Skin of body (tissue), 1 donor: ENCODE measurements at regions not wholly inside any gene's neighbourhood (a gene's known extent, or its start where the extent isn't known, plus 50 kb on each side); places are given as distances from the start of the nearest gene placed in this dataset.
"Not testable (repeated sequence)": the region's sequence is repeated elsewhere in the genome, so short reads cannot be mapped to it uniquely, and the experiment has no call there.

Source experiments
- DNase-seq: peaks from one replicate; lab custom pipeline; 2025; lab: John Stamatoyannopoulos, UW

- DNase-seq: no peak
Measured at GRCh38 chr13:47707414-47707813, 293.7 kb downstream of the SUCLA2 start.

DNA sequence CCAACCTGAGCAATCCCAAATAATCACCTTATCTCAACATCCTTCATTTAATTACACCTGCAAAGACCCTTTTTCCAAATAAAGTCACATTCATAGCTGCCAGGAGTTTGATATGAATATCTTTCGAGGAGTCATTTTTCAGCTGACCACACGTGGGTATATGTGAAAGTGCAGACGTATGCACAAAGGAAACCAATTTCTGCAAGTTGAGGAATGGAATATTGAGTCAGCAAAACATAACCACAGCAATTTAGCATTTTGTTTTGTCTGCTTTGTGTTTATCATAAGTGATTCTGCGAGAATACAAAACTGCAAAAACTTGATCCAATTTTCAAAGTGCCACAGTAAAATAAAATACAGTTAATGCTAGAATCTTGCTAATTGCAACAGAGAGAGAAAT, 295.9 kb downstream of the SUCLA2 start:
- no peak for DNase-seq

DNA sequence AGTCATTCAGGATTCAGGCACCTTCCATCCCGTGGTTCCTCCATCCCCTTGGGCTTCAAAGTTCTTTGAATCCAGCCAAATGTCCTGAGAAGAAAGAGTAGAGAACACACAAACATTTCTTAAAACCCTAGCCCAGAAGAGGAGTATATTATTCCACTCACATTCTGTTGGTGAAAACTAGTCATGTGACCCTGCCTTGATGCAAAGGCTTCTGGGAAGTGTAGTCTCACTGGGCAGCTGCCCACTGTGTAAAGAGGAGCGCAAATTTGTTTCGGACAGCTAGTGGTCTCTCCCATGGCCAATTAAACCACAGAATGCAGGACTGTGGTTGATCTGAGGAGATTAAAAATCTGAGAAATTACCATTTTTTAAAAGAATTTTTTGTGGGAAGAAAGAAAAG, 304.4 kb downstream of the SUCLA2 start:
- DNase-seq: no peak

DNA sequence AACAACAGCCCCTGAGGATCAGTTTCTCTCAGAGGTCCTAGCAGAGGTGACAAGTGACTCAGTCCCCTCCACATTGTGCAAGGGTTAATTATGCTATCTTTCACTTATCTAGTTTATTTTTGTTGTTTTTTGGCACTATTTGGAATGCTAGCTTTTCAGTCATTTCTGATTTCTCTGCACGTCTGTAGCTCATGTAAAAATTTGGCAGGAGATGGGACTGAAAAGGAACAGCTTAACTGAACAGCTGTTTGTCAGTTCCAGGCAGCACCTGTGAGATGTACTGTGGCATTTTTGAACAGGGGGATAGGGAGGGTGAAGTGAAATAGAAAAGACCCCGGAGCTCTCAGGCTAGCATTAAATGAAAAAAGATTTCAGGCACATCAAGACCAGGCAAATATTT, 313.5 kb downstream of the SUCLA2 start:
- no peak for DNase-seq

- DNase-seq: not testable (repeated sequence)
Measured at GRCh38 chr13:47685156-47685555, 315.9 kb downstream of the SUCLA2 start.

DNA sequence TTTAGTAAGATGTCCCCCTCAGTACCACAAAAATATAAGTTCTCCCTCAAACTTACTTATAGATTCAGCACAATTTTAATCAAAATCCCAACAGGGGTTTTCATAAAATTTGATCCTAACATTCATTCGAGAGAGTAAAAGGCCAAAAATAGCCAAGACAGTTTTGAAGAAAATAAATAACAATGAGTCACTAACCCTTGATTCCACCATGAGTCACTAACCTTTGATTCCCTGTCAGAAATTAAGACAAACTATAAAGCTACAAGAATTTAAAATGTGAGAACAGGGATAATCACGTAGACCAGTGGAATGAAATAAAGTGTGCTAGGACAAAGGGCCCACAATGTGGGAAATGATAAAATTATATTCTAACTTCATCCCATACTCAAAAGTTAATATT, 320.3 kb downstream of the SUCLA2 start:
- DNase-seq: no peak

DNA sequence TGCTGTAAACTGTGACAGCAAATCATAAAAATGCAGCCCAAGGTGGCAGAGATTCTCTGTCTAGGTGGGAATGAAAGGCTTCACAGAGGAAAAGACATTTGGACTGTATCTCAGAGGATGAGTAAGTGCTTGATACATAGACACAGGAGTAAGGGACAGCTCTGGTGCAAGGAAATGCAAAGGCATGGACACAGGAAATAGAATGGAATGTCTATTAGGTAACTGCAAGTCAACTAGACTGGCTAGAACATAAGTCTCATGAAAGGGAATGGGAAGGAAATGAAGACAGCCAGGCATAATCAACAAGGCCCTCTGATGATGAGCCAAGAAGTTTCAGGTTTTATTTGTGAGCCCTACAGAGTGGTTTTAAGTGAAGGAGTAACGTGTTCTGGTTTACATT, 321.7 kb downstream of the SUCLA2 start:
- DNase-seq: no peak

- DNase-seq: peak; percentile 25
Measured at GRCh38 chr13:47678201-47678968, 322.7 kb downstream of the SUCLA2 start.

DNA sequence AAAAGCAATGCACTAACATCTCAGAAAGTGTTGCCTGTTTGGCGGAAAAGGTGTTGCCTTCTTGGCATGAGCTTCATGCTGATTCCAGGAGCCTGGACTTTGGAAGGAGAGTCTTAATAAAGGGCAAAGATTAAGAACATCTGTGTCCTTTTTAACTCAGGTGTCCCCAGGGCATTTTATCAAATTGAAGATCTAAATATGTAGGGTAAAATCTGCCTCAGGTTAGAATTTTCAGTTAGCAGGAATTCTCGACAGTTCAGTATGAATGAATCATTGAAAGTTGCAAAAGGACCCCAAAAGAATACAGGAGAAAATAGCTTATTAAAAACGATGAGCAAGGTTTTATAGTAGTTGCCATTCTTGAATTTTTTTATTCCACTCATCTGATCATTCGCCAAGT, 325.2 kb downstream of the SUCLA2 start:
- no peak for DNase-seq

DNA sequence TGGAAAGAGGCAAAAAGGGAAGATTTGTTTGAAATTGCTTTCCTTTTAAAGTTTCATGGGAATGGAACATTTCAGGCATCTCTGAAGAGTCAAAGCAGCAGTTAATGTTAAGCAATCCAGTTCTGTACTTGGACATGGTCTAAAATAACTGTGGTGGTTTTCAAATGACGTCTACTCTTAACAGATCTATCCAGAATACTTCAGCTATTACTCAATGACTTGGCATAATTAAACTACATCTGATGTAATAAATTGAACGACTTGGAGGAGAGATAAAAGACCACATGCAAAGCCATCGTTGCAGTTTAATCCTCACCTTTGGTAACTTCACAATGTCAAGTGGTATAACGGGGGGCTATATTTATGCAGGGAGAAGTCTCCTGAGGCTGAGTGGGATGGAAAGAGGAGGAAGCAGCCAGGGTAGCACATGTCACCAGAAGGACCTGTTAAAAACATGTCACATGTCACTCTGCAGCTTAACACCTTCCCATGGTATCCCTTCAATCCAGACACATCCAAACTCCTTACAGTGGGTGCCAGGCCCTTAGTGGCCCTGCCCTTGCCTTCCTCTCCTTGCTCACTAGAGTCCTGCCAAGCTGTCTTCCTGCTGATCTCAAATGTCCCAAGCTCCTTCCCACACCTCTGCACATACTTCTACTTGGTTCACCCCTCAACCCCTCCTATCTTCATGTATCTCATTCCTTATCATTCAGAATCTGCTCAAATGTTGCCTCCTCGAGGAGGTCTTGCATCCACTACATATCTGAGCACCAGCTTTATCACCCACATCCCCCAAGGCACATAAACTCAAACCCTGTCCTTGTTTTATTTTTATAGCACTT, 327.8 kb downstream of the SUCLA2 start:
- peak; percentile 96 for DNase-seq

DNA sequence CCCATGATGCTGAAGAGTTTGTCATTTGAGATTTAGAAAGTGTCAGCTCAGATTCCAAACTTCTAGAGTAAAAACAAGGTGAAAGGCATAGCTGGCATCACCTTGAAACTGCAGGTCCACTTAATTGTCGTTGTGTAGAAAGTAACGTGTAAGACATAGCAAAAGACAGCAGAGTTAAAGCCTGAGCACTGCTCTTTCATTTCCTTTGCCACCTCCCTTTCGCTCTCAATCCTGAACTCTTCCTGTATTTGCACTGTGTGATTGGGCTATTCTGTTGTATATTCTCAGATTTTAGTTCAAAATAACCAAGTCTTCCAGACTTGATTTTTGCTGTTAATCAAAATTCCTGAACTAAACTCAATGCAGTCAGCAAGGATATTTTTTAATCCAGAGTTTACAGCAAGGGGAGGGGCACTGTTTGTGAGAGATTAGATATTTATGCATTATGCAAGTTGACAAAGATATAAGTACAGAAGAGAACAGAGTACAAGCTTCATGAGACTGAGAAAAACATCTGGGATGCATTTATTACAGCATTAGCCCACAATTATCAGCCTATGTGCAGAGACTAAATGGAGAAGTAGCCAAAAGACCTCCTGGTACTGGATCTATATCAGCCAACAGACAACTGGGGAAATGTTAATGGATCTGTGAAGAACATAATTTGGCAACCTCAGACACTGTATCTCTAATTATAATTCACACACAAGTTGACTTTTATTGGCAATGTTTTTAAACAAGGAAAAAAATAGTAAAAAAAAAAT, 328.6 kb downstream of the SUCLA2 start:
- peak; percentile 96 for DNase-seq

- no peak for DNase-seq
Measured at GRCh38 chr13:47671776-47672175, 329.3 kb downstream of the SUCLA2 start.

- DNase-seq: peak; percentile 24
Measured at GRCh38 chr13:47665043-47665442, 336.0 kb downstream of the SUCLA2 start.

DNA sequence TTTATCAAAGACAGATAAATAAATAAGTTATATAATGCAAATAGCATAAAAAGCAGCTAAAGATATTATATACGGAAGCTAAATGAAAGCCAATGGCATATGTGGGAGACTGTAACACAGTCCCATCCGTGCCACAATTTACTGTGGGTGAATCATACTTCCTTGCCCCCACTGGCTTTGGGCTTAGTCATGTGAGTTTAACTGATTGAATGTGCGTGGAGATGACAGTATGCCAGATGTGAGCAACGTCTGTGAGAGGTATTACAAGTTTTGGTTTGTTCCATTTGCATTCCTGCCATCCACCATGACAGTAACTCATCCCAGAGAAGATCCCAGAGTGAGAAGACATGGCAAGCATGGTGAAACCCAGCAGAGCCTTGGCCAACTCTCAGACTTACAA, 340.0 kb downstream of the SUCLA2 start:
- no peak for DNase-seq

- DNase-seq: no peak
Measured at GRCh38 chr13:47656651-47657050, 344.4 kb downstream of the SUCLA2 start.

DNA sequence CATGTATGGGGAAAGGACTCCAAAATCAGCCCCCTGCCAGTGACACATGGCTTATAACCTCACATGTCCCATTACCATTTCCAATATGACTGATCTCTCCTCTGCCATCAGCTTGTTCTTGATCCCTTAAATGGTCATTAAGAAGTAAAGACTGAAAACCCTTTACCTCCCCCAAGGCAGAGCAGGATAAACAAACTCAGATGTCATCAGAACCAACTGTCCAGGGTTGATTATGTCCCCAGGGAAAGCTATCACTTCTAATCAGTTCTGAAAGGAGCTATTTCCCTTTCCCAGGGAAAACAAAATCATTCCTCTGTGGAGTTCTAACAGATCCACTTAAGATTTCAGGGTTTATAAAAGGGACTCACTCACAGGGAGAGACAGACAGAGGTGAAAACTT, 350.9 kb downstream of the SUCLA2 start:
- no peak for DNase-seq

DNA sequence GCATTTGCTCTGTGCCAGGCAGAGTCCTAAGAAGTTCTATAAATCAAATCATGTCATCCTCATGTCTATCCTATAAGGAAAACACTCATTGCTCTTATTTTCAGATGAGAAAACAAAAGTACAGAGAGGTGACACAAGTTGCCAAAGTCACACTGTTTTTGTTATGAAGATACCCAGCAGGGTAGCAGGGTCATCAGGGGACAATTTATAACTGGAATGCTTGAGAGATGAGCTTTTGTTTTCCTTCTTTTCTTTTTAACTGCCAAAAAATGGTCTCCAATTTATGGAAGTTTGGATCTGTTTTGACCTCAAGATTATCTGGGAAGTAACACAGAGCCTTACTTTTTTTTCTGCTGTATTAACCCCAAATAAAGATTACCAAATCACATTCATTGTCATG, 354.1 kb downstream of the SUCLA2 start:
- no peak for DNase-seq

- no peak for DNase-seq
Measured at GRCh38 chr13:47646298-47646697, 354.8 kb downstream of the SUCLA2 start.

- no peak for DNase-seq
Measured at GRCh38 chr13:47639738-47640447, 361.2 kb downstream of the SUCLA2 start.

DNA sequence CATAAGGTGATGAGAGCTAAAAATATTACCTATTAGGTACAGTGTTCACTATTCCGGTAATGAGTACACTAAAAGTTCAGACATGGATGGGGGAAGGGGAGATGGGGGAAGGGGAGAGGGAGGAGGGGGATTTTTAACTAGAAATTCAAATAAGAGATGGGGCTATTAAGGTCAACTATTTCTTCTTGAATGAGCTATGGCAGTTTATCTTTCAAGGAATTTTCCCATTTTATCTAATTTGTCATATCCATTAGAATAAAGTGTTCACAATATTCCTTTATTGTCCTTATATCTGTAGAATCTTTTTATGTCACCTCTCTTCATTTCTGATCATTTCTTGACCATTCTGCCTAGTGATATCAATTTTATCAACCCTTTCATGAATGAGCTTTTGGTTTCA, 362.4 kb downstream of the SUCLA2 start:
- no peak for DNase-seq

DNA sequence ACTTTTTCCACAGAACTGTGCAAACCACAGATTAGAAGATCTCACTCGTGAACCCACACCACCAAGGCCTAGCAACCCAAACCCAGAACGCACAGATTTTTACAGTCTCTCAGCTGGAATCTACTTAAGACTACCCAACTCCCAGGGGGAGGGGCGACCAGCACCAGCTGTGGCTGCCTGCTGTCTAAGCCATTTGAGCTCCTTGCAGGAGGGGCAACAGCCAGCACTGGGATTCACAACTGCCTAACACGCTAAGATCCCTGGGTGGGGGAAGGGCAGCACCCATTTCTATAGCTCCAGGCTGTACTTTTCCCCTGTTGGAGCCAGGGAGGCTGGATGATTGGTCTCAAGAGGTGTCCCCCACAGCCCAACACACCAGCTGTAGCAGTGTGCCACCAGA, 368.8 kb downstream of the SUCLA2 start:
- no peak for DNase-seq
